ENCODE measurements at regions not wholly inside any gene's neighbourhood (a gene's known extent, or its start where the extent isn't known, plus 50 kb on each side); places are given as distances from the start of the nearest gene placed in this dataset.

GRCh38 chr12:105799103-105799502, 339.7 kb downstream of the NUAK1 start:
- no peaks in the 10 kb centered on the region for H3F3A ChIP-seq (ENCODE audit: insufficient read depth, low read length)
- TF ChIP-seq CTCF (IDR thresholded peaks at IDR 0.05; ENCODE audit: low read length) (no peak), EZH2 (IDR thresholded peaks at IDR 0.05; ENCODE audit: borderline replicate concordance, low read length) (no peak)

GRCh38 chr12:105801351-105801750, 337.4 kb downstream of the NUAK1 start:
- no peak overlapping the region for H3K4me2 ChIP-seq (ENCODE audit: low read length)
- no peak overlapping the region for H2AFZ ChIP-seq (ENCODE audit: low read length)
- H3K27me3 ChIP-seq (ENCODE audit: insufficient read depth, low read length) = no peaks in the 10 kb centered on the region
- H3K4me1 ChIP-seq (ENCODE audit: insufficient read depth, low read length, severe bottlenecking) = no peaks in the 10 kb centered on the region
- H4K20me1 ChIP-seq (ENCODE audit: insufficient read depth, low read length) = no peaks in the 10 kb centered on the region
- no peak overlapping the region for H3K9ac ChIP-seq (ENCODE audit: low read length)
- H3K4me3 ChIP-seq (ENCODE audit: low read depth, low read length, poor library complexity, severe bottlenecking) = no peak overlapping the region
- no peaks in the 10 kb centered on the region for H3F3A ChIP-seq (ENCODE audit: insufficient read depth, low read length)
- no peaks in the 10 kb centered on the region for H3K9me3 ChIP-seq (ENCODE audit: low read length)
- H3K27ac ChIP-seq (ENCODE audit: low read depth, low read length, poor library complexity, severe bottlenecking) = no peak overlapping the region
- no peaks in the 10 kb centered on the region for H3K9me2 ChIP-seq (ENCODE audit: low read depth, low read length)
- TF ChIP-seq EZH2 (IDR thresholded peaks at IDR 0.05; ENCODE audit: borderline replicate concordance, low read length) (no peak), CTCF (IDR thresholded peaks at IDR 0.05; ENCODE audit: low read length) (no peak)
- H3K36me3 ChIP-seq (ENCODE audit: insufficient read depth, low read length) = no peaks in the 10 kb centered on the region
- no peaks in the 10 kb centered on the region for H3K79me2 ChIP-seq (ENCODE audit: insufficient read depth, low read length)

More at GRCh38 chr12:105799103-105799502, 339.7 kb downstream of the NUAK1 start:
- no peaks in the 10 kb centered on the region for H4K20me1 ChIP-seq (ENCODE audit: insufficient read depth, low read length)
- no peak overlapping the region for H3K4me2 ChIP-seq (ENCODE audit: low read length)
- no peaks in the 10 kb centered on the region for H3K9me3 ChIP-seq (ENCODE audit: low read length)
- H3K27me3 ChIP-seq (ENCODE audit: insufficient read depth, low read length) = no peaks in the 10 kb centered on the region
- H3K9me2 ChIP-seq (ENCODE audit: low read depth, low read length) = no peaks in the 10 kb centered on the region
- no peaks in the 10 kb centered on the region for H3K79me2 ChIP-seq (ENCODE audit: insufficient read depth, low read length)
- H3K4me3 ChIP-seq (ENCODE audit: low read depth, low read length, poor library complexity, severe bottlenecking) = no peak overlapping the region
- H2AFZ ChIP-seq (ENCODE audit: low read length) = no peak overlapping the region
- no peak overlapping the region for H3K27ac ChIP-seq (ENCODE audit: low read depth, low read length, poor library complexity, severe bottlenecking)
- no peak overlapping the region for H3K9ac ChIP-seq (ENCODE audit: low read length)
- H3K36me3 ChIP-seq (ENCODE audit: insufficient read depth, low read length) = no peaks in the 10 kb centered on the region
- H3K4me1 ChIP-seq (ENCODE audit: insufficient read depth, low read length, severe bottlenecking) = no peaks in the 10 kb centered on the region

GRCh38 chr12:105803292-105803691, 335.5 kb downstream of the NUAK1 start:
- Histone ChIP-seq H2AFZ (ENCODE audit: low read length) (no peak overlapping the region), H3K79me2 (ENCODE audit: insufficient read depth, low read length) (no peaks in the 10 kb centered on the region), H3K27ac (ENCODE audit: low read depth, low read length, poor library complexity, severe bottlenecking) (no peak overlapping the region), H3K9ac (ENCODE audit: low read length) (no peak overlapping the region), H3K4me2 (ENCODE audit: low read length) (no peak overlapping the region), H4K20me1 (ENCODE audit: insufficient read depth, low read length) (no peaks in the 10 kb centered on the region), H3K4me3 (ENCODE audit: low read depth, low read length, poor library complexity, severe bottlenecking) (no peak overlapping the region), H3K4me1 (ENCODE audit: insufficient read depth, low read length, severe bottlenecking) (no peaks in the 10 kb centered on the region), H3K9me3 (ENCODE audit: low read length) (no peaks in the 10 kb centered on the region), H3K27me3 (ENCODE audit: insufficient read depth, low read length) (no peaks in the 10 kb centered on the region), H3K36me3 (ENCODE audit: insufficient read depth, low read length) (no peaks in the 10 kb centered on the region), H3K9me2 (ENCODE audit: low read depth, low read length) (no peaks in the 10 kb centered on the region), H3F3A (ENCODE audit: insufficient read depth, low read length) (no peaks in the 10 kb centered on the region)
- TF ChIP-seq EZH2 (IDR thresholded peaks at IDR 0.05; ENCODE audit: borderline replicate concordance, low read length) = no peak
- no peak for TF ChIP-seq CTCF (IDR thresholded peaks at IDR 0.05; ENCODE audit: low read length)

All from OCI-LY1 (cell line).